ENCODE measurements at regions not wholly inside any gene's neighbourhood (a gene's known extent, or its start where the extent isn't known, plus 50 kb on each side); places are given as distances from the start of the nearest gene placed in this dataset.

GRCh38 chr1:177571076-177571475 is 398.8 kb downstream of the SEC16B start:
- Histone ChIP-seq H3K4me2 (ENCODE audit: low read length) (no peak overlapping the region), H3K79me2 (ENCODE audit: control insufficient read depth, insufficient read depth, low read length, poor library complexity) (no peaks in the 10 kb centered on the region), H4K12ac (ENCODE audit: low read depth, low read length) (no peak overlapping the region), H3K27me3 (ENCODE audit: insufficient read depth, low read length) (no peaks in the 10 kb centered on the region), H3K36me3 (ENCODE audit: control insufficient read depth in 1 of 2, insufficient read depth in 2 of 2, low read length in 2 of 2) (no peaks in the 10 kb centered on the region), H3K9ac (ENCODE audit: low read length) (no peak overlapping the region), H3K9me3 (ENCODE audit: insufficient read depth, low read depth, low read length) (no peaks in the 10 kb centered on the region), H3K23ac (ENCODE audit: low read length) (no peak overlapping the region), H3K18ac (ENCODE audit: low read length) (no peak overlapping the region), H3K14ac (ENCODE audit: low read length) (no peak overlapping the region), H4K8ac (ENCODE audit: low read depth, low read length) (no peak overlapping the region), H2BK5ac (ENCODE audit: low read depth, low read length, poor library complexity) (no peak overlapping the region), H2AFZ (ENCODE audit: insufficient read depth, low read length, poor library complexity) (no peak overlapping the region), H3K27ac (ENCODE audit: low read depth, low read length) (no peak overlapping the region), H3K4me1 (ENCODE audit: control insufficient read depth in 1 of 2, insufficient read depth in 2 of 2, low read length in 2 of 2) (no peaks in the 10 kb centered on the region), H2BK12ac (ENCODE audit: low read length) (no peak overlapping the region), H2AK5ac (ENCODE audit: low read length) (no peak overlapping the region), H2BK120ac (ENCODE audit: insufficient read depth, low read length, poor library complexity) (no peak overlapping the region), H4K91ac (ENCODE audit: low read depth, low read length) (no peak overlapping the region), H3K79me1 (ENCODE audit: low read length) (no peaks in the 10 kb centered on the region), H3K4me3 (ENCODE audit: low read depth, low read length) (no peak overlapping the region), H3K4ac (ENCODE audit: low read depth, low read length) (no peak overlapping the region)
- no peak for DNase-seq
- no CpG with 5 or more reads among the region's 1 CpG for WGBS (ENCODE audit: extremely low coverage, insufficient coverage, insufficient read length)

- Histone ChIP-seq H2AFZ (ENCODE audit: insufficient read depth, low read length, poor library complexity) (no peak overlapping the region), H4K91ac (ENCODE audit: low read depth, low read length) (no peak overlapping the region), H4K8ac (ENCODE audit: low read depth, low read length) (no peak overlapping the region), H3K18ac (ENCODE audit: low read length) (no peak overlapping the region), H3K36me3 (ENCODE audit: control insufficient read depth in 1 of 2, insufficient read depth in 2 of 2, low read length in 2 of 2) (no peaks in the 10 kb centered on the region), H2AK5ac (ENCODE audit: low read length) (no peak overlapping the region), H3K4ac (ENCODE audit: low read depth, low read length) (no peak overlapping the region), H3K79me2 (ENCODE audit: control insufficient read depth, insufficient read depth, low read length, poor library complexity) (no peaks in the 10 kb centered on the region), H4K12ac (ENCODE audit: low read depth, low read length) (no peak overlapping the region), H3K4me3 (ENCODE audit: low read depth, low read length) (no peak overlapping the region), H2BK12ac (ENCODE audit: low read length) (no peak overlapping the region), H2BK120ac (ENCODE audit: insufficient read depth, low read length, poor library complexity) (no peak overlapping the region), H3K27me3 (ENCODE audit: insufficient read depth, low read length) (no peaks in the 10 kb centered on the region), H3K4me1 (ENCODE audit: control insufficient read depth in 1 of 2, insufficient read depth in 2 of 2, low read length in 2 of 2) (no peaks in the 10 kb centered on the region), H3K79me1 (ENCODE audit: low read length) (no peaks in the 10 kb centered on the region), H3K9me3 (ENCODE audit: insufficient read depth, low read depth, low read length) (no peaks in the 10 kb centered on the region), H2BK5ac (ENCODE audit: low read depth, low read length, poor library complexity) (no peak overlapping the region), H3K9ac (ENCODE audit: low read length) (no peak overlapping the region), H3K4me2 (ENCODE audit: low read length) (no peak overlapping the region), H3K23ac (ENCODE audit: low read length) (no peak overlapping the region), H3K14ac (ENCODE audit: low read length) (no peak overlapping the region), H3K27ac (ENCODE audit: low read depth, low read length) (no peak overlapping the region)
- DNase-seq = no peak
- WGBS (ENCODE audit: extremely low coverage, insufficient coverage, insufficient read length) = no CpG with 5 or more reads among the region's 3 CpGs
These were observed 398.7 kb downstream of the BRINP2 start for GRCh38 chr1:177569476-177569875.

GRCh38 chr1:177568622-177569021 is 397.9 kb downstream of the BRINP2 start:
- Histone ChIP-seq H3K36me3 (ENCODE audit: control insufficient read depth in 1 of 2, insufficient read depth in 2 of 2, low read length in 2 of 2) (no peaks in the 10 kb centered on the region), H4K91ac (ENCODE audit: low read depth, low read length) (no peak overlapping the region), H3K79me2 (ENCODE audit: control insufficient read depth, insufficient read depth, low read length, poor library complexity) (no peaks in the 10 kb centered on the region), H2BK12ac (ENCODE audit: low read length) (no peak overlapping the region), H2AFZ (ENCODE audit: insufficient read depth, low read length, poor library complexity) (no peak overlapping the region), H3K23ac (ENCODE audit: low read length) (no peak overlapping the region), H3K27ac (ENCODE audit: low read depth, low read length) (no peak overlapping the region), H3K27me3 (ENCODE audit: insufficient read depth, low read length) (no peaks in the 10 kb centered on the region), H2BK120ac (ENCODE audit: insufficient read depth, low read length, poor library complexity) (no peak overlapping the region), H2AK5ac (ENCODE audit: low read length) (no peak overlapping the region), H3K4ac (ENCODE audit: low read depth, low read length) (no peak overlapping the region), H3K4me3 (ENCODE audit: low read depth, low read length) (no peak overlapping the region), H3K79me1 (ENCODE audit: low read length) (no peaks in the 10 kb centered on the region), H3K4me2 (ENCODE audit: low read length) (no peak overlapping the region), H2BK5ac (ENCODE audit: low read depth, low read length, poor library complexity) (no peak overlapping the region), H4K12ac (ENCODE audit: low read depth, low read length) (no peak overlapping the region), H3K18ac (ENCODE audit: low read length) (no peak overlapping the region), H3K9me3 (ENCODE audit: insufficient read depth, low read depth, low read length) (no peaks in the 10 kb centered on the region), H4K8ac (ENCODE audit: low read depth, low read length) (no peak overlapping the region), H3K14ac (ENCODE audit: low read length) (no peak overlapping the region), H3K9ac (ENCODE audit: low read length) (no peak overlapping the region), H3K4me1 (ENCODE audit: control insufficient read depth in 1 of 2, insufficient read depth in 2 of 2, low read length in 2 of 2) (no peaks in the 10 kb centered on the region)
- WGBS (ENCODE audit: extremely low coverage, insufficient coverage, insufficient read length) = no CpG with 5 or more reads among the region's 4 CpGs
- no peak for DNase-seq

GRCh38 chr1:177567393-177567792 is 396.6 kb downstream of the BRINP2 start:
- Histone ChIP-seq H3K14ac (ENCODE audit: low read length) (no peak overlapping the region), H4K8ac (ENCODE audit: low read depth, low read length) (no peak overlapping the region), H2BK12ac (ENCODE audit: low read length) (no peak overlapping the region), H3K79me1 (ENCODE audit: low read length) (no peaks in the 10 kb centered on the region), H3K27me3 (ENCODE audit: insufficient read depth, low read length) (no peaks in the 10 kb centered on the region), H3K4me3 (ENCODE audit: low read depth, low read length) (no peak overlapping the region), H3K23ac (ENCODE audit: low read length) (no peak overlapping the region), H2BK120ac (ENCODE audit: insufficient read depth, low read length, poor library complexity) (no peak overlapping the region), H3K9me3 (ENCODE audit: insufficient read depth, low read depth, low read length) (no peaks in the 10 kb centered on the region), H4K91ac (ENCODE audit: low read depth, low read length) (no peak overlapping the region), H2AK5ac (ENCODE audit: low read length) (no peak overlapping the region), H3K36me3 (ENCODE audit: control insufficient read depth in 1 of 2, insufficient read depth in 2 of 2, low read length in 2 of 2) (no peaks in the 10 kb centered on the region), H2BK5ac (ENCODE audit: low read depth, low read length, poor library complexity) (no peak overlapping the region), H3K4me2 (ENCODE audit: low read length) (no peak overlapping the region), H3K9ac (ENCODE audit: low read length) (no peak overlapping the region), H3K4ac (ENCODE audit: low read depth, low read length) (no peak overlapping the region), H3K4me1 (ENCODE audit: control insufficient read depth in 1 of 2, insufficient read depth in 2 of 2, low read length in 2 of 2) (no peaks in the 10 kb centered on the region), H2AFZ (ENCODE audit: insufficient read depth, low read length, poor library complexity) (no peak overlapping the region), H3K27ac (ENCODE audit: low read depth, low read length) (no peak overlapping the region), H4K12ac (ENCODE audit: low read depth, low read length) (no peak overlapping the region), H3K18ac (ENCODE audit: low read length) (no peak overlapping the region), H3K79me2 (ENCODE audit: control insufficient read depth, insufficient read depth, low read length, poor library complexity) (no peaks in the 10 kb centered on the region)
- WGBS (ENCODE audit: extremely low coverage, insufficient coverage, insufficient read length) = no CpG with 5 or more reads among the region's 1 CpG
- DNase-seq = peak; percentile 71 to 83
